Body of pancreas (tissue), 4 donors: ENCODE measurements at regions not wholly inside any gene's neighbourhood (a gene's known extent, or its start where the extent isn't known, plus 50 kb on each side); places are given as distances from the start of the nearest gene placed in this dataset.

ENCODE experiments used
- ATAC-seq: fragments of 150-250 bp; one replicate; pipeline ENCODE4 v1.9.1; 2016
- DNase-seq, 4 donors: peaks; one replicate each; pipeline ENCODE4 v3.0.0-alpha.2; 2019
- H3K27ac ChIP-seq, 4 donors: fragments of 200-600 bp; sonication (generic); 1 replicate in 3 of 4; 2 replicates in 1 of 4; pipeline versions ENCODE4 v1.5.1 to v1.6.1; 2016 to 2019; ENCODE audit warnings: mild to moderate bottlenecking in 1 of 4, mixed read lengths in 1 of 4, moderate library complexity in 1 of 4
- H3K27me3 ChIP-seq, 2 donors: fragments of 200-600 bp; sonication (generic); one replicate each; pipeline ENCODE4 v1.6.0; 2016; ENCODE audit warnings: mild to moderate bottlenecking in 1 of 2
- H3K36me3 ChIP-seq, 2 donors: fragments of 200-600 bp; sonication (generic); replicated peaks in 1 of 2; 2 replicates each; pipeline ENCODE4 v1.5.1; 2016; ENCODE audit warnings: low read depth in 2 of 2; ENCODE audit not compliant: insufficient read depth in 1 of 2
- H3K4me1 ChIP-seq: fragments of 200-600 bp; sonication (generic); one replicate; pipeline ENCODE4 v1.6.0; 2016
- H3K4me3 ChIP-seq, 2 donors: fragments of 200-600 bp; sonication (generic); 1 replicate in 1 of 2; 2 replicates in 1 of 2; pipeline ENCODE4 v1.5.1; 2016 to 2019
- H3K9me3 ChIP-seq, 3 donors: fragments of 200-600 bp; sonication (generic); 1 replicate in 2 of 3; 2 replicates in 1 of 3; pipeline ENCODE4 v1.5.1; 2016
- CTCF ChIP-seq, 7 experiments: fragments of 450-650 bp in 4 of 7; fragments of 200-600 bp in 3 of 7; sonication (generic) in 3 of 7; IDR thresholded peaks; one replicate each; pipeline ENCODE4 v1.5.1; 2016 to 2019; ENCODE audit warnings: antibody characterized with exemption in 7 of 7
- POLR2A ChIP-seq, 3 donors: fragments of 450-650 bp; IDR thresholded peaks; one replicate each; pipeline ENCODE4 v1.6.1; 2016; ENCODE audit warnings: antibody characterized with exemption in 3 of 3, mild to moderate bottlenecking in 2 of 3
- WGBS, 2 donors: methylation state at CpG; one replicate each; pipeline ENCODE4 v1.1.5; 2017; 5-methylcytosine and 5-hydroxymethylcytosine counted together
- intact Hi-C: fragments of 100-400 bp; cut with DNase I; formaldehyde crosslinking; loops from one replicate; pipeline ENCODE4 v1.15.1; 2023

GRCh38 chr5:10081584-10081983 lies 168.1 kb downstream of the ATPSCKMT start:
- ATAC-seq, result no peak
- no peaks in the 10 kb centered on the region for H3K27me3 ChIP-seq
- no peak for DNase-seq
- no peaks in the 10 kb centered on the region for H3K4me1 ChIP-seq
- H3K36me3 ChIP-seq, result no peaks in the 10 kb centered on the region
- no peak overlapping the region for H3K27ac ChIP-seq
- no peak overlapping the region for H3K4me3 ChIP-seq
- intact Hi-C loops, result no loop called here
- no peak for TF ChIP-seq CTCF (IDR thresholded peaks at IDR 0.05)
- TF ChIP-seq POLR2A (IDR thresholded peaks at IDR 0.05), result no peak
- 77 to 80% methylated on average over 4 of the region's 4 CpGs for WGBS, 2 donors
- no peaks in the 10 kb centered on the region for H3K9me3 ChIP-seq

DNA sequence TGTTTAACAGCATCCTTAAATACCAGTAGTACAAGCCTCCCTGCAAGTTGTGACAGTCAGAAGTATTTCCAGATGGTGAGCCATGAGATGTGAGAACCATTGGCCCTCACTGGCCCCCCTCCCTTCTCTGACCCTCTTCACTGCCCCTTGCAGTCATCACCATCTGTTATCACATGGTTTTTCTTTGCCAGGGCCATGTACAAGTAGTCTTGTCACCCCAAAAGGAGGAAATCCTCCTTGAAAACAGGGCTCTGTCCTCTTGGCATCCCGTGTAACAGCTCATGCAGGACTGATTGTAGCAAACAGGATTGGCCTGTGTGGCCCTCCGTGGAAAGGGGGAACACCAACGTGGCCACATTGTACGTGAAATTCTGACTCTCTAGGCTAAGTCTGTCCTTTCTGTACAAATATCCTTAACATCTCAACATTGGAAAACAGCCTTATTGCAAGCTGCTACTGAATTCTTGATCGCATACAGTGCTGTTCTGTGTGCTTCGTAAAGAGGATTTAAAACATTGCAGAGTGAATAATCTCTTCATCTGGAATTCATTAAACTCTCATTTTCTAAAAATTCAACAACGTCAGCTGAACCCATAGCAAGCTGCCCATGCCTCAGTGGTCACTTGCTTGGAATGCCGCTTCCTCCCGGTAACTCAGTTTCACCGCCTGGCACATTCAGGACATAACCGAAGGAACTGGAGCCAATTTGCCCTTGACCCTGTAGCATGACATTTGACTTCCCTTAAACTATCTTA lies 171.7 kb downstream of the ATPSCKMT start:
- TF ChIP-seq POLR2A (IDR thresholded peaks at IDR 0.05) (no peak), CTCF (IDR thresholded peaks at IDR 0.05) (no peak)
- DNase-seq (no peak), ATAC-seq (no peak)
- Histone ChIP-seq H3K9me3 (no peaks in the 10 kb centered on the region), H3K27me3 (no peaks in the 10 kb centered on the region), H3K4me3 (no peak overlapping the region), H3K4me1 (no peaks in the 10 kb centered on the region), H3K27ac (no peak overlapping the region), H3K36me3 (no peaks in the 10 kb centered on the region)
- 73 to 80% methylated on average over 10 to 11 of the region's 11 CpGs for WGBS, 2 donors
- intact Hi-C loops, result no loop called here

DNA sequence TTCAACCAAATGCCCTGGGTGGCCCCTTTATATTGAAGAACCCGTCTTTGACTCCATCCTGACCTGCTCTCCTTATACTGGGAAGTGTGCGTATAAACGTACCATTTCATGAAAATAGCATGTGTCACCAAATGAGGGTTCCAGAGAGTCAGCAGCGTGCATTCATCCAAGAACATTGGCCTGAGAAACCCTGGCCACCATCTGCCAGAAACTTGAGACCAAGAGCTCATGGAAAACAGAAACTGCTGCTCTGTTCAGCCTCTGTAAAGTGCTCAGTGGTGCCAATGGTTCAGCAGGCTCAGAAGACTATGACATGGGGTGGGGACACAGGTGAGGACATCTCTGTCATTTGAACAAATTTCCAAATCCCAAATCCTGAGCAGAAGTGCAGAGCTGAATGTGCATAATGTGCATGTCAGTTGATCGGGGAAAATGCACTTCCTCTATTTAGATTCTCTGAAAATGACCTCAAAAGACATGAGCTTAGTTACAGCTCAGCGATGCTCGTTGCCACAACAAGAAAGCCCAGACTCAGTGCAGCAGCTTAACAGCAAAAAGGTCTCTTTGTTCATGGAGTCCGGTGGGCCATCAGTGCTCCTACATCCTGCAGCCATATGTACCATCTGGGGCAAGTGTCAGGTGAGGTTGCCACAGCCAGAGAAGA lies 176.1 kb downstream of the ATPSCKMT start:
- 69 to 71% methylated on average over 8 of the region's 8 CpGs for WGBS, 2 donors
- H3K4me1 ChIP-seq, result no peaks in the 10 kb centered on the region

DNA sequence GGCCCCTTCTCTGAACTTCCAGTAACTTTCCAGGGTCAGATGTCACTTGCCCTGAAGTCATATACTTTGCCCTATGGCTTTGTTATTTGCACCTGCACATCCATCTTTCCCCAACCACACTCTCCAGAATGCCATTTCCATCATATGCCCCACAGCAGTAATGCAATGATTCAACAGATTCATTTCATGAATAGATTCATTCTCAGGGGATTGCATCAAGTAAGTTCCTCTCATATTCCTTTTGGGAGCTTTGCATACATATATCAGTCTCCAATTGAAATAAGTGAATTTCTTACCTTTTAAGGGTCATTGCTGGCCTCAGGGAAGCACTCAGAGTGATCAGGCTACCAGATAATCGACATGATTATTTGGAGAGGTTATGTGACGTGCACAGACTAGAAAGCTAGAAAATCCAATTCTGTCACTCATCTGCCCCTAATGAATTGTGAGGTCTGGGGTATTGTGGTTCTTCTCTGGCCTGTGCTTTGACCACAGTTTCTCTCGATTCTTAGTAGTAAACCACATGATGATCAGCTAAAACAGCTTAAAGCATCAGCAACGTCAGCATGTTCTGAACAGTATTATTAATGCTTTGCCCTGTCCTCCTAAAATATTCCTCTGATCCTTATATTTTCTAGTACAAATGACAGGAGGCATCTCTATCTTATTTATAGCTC lies 179.9 kb downstream of the ATPSCKMT start:
- H3K9me3 ChIP-seq, result no peaks in the 10 kb centered on the region
- no peaks in the 10 kb centered on the region for H3K36me3 ChIP-seq
- intact Hi-C loops, result no loop called here
- H3K4me1 ChIP-seq, result no peaks in the 10 kb centered on the region
- H3K27ac ChIP-seq, result no peak overlapping the region
- H3K4me3 ChIP-seq, result no peak overlapping the region
- no peak for ATAC-seq
- 53 to 60% methylated on average over 4 of the region's 4 CpGs for WGBS, 2 donors
- TF ChIP-seq CTCF (IDR thresholded peaks at IDR 0.05), result no peak
- TF ChIP-seq POLR2A (IDR thresholded peaks at IDR 0.05), result no peak
- no peak for DNase-seq
- H3K27me3 ChIP-seq, result no peaks in the 10 kb centered on the region

More for the DNA sequence above, 176.1 kb downstream of the ATPSCKMT start:
- TF ChIP-seq POLR2A (IDR thresholded peaks at IDR 0.05), result no peak
- TF ChIP-seq CTCF (IDR thresholded peaks at IDR 0.05), result no peak
- ATAC-seq (no peak), DNase-seq (no peak)
- no peaks in the 10 kb centered on the region for H3K27me3 ChIP-seq
- no peaks in the 10 kb centered on the region for H3K36me3 ChIP-seq
- H3K4me3 ChIP-seq, result no peak overlapping the region
- no peaks in the 10 kb centered on the region for H3K9me3 ChIP-seq
- intact Hi-C loops, result no loop called here
- no peak overlapping the region for H3K27ac ChIP-seq
